ENCODE measurements at regions not wholly inside any gene's neighbourhood (a gene's known extent, or its start where the extent isn't known, plus 50 kb on each side); places are given as distances from the start of the nearest gene placed in this dataset.
"Not testable (repeated sequence)": the region's sequence is repeated elsewhere in the genome, so short reads cannot be mapped to it uniquely, and the experiment has no call there.

DNA sequence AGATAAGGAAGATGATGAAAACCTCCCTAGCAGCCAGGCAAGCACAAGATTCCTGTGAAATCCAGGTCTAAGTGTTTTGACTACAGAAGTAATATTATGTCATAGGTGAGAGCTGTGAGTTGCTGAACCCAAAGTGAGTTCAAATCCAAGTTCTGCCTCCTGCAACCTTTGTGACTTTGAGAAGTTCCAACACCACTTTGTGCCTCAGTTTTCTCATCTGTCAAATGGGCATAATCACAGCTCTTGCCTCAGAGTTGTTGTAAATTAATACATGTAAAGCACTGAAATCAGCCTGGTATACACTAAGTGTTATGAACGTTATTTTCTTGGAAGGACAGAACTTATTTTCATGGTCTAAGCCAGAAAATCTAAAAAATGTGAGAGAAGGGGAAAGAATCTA lies 210.3 kb upstream of the FRG2C start:
- not testable (repeated sequence) for DNase-seq

DNA sequence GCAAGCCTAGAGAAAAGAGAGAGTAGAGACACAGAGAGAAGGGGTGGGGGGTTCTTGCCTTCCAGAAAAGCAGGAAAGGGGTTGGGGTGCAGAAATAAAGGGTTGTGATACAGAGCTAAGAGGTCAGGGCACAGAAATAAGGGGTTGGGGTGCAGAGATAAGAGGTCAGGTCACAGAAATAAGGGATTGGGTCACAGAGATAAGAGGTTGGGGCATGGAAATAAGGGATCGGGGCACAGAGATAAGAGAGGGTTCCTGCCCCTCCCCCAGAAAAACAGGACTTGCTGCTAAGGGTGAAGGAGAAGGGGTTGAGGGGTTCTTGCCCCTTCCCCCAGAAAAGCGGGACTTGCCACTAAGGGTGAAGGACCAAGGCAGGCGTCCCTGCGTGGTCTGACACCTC lies 189.6 kb upstream of the FRG2C start:
- not testable (repeated sequence) for DNase-seq

GRCh38 chr3:75496600-75496999 lies 167.5 kb upstream of the FRG2C start:
- DNase-seq = not testable (repeated sequence)

GRCh38 chr3:75500357-75500756 lies 163.8 kb upstream of the FRG2C start:
- not testable (repeated sequence) for DNase-seq

DNA sequence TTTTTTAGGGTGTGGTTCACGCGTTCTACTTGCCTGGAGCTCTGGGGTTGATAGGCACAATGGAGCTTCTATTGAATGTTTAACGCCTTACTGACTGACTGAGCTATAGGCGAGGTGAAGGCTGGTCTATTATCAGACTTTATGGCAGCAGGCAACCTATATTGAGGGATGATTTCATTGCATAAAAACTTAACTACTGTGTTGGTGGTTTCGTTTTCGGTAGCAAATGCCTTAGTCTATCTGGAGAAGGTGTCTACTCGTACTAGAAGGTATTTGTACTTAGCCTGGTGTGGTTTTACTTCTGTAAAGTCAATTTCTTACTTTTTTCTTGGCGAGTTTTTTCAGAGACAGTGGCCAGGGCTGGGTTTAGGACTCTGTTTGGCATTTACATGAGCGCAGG lies 162.0 kb upstream of the FRG2C start:
- DNase-seq = not testable (repeated sequence)

DNA sequence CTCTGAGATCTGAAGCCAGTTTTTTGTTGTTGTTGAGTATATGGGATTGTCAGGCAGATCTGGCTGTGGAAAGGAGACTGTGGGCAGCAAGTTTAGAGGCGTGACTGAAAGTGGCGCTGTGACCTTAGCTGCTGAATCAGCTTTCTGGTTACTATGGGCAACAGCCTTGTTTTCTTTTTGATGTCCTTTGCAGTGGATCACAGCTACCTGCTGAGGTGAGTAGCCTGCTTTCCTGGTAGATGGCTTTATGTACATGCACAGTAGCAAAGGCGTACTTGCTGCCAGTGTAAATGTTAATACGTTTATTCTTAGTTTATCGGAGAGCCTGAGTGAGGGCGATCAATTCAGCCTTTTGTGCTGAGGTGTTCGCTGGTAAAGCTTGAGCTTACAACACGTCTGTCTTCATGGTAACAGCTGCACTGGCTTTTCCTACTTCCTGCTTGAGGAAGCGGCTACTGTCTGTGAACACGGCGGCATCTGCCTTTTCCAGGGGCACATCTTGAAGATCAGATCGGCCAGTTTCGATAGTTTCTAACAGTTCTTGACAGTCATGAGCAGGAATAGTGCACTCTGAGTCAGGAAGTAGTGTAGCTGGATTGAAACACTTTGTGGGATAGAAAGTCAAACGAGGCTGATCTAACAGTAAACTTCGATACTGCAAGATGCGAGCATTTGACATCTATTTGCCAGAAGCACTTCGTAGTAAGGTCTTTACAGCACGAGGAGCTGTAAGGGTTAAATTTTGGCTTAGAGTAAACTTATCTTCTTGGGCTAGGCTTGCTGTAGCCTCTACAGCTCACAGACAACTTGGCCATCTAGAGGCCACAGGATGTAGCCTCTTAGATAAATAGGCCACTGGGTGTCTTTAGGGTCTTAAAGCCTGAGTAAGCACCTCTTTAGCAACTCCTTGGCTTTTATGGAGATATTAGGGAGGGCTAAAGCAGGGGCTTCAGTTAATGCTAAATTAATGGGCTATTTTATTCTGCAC lies 161.1 kb upstream of the FRG2C start:
- DNase-seq = peak; percentile 2

DNA sequence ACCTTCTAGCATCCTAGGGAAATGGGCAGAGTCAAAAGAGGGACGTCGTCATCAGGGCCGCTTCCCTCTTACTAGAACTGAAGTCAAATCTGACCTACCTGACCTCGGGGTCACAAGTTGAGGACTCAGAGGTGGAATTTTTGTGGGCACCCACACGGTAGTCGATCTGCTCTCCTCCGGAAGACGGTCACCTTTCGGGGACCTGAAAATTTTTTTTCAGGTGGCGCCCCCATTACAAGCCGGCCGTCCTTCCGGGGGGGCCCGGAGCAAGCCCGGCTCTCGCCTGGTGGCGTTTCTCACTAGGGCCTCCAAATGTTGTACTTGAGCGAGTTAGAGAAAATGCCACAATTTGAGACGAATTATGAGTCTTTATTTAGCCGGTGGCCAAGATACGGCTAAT lies 157.5 kb upstream of the FRG2C start:
- DNase-seq = no peak

DNA sequence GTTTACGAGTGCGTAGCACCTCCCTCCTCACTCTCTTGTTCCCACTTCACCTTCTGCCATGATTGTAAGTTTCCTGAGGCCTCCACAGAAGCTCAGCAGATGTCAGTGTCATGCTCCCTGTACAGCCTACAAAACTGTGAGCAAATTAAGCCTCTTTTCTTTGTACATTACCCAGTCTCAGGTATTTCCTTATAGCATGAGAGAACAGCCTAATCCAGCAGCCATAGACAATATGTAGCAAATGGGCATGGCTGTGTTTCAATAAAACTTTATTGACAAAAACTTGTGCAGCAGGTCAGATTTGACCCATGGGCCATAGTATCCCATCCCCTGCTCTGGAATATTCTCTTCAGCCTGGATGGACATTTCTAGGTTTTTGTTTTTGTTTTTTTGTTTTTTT lies 156.2 kb upstream of the FRG2C start:
- DNase-seq = not testable (repeated sequence)

- not testable (repeated sequence) for DNase-seq
Observed at GRCh38 chr3:75527657-75528056, 136.5 kb upstream of the FRG2C start.

GRCh38 chr3:75552095-75552494 lies 112.0 kb upstream of the FRG2C start:
- DNase-seq = not testable (repeated sequence)

- not testable (repeated sequence) for DNase-seq
Observed at GRCh38 chr3:75564427-75564826, 99.7 kb upstream of the FRG2C start.

- DNase-seq = not testable (repeated sequence)
Observed at GRCh38 chr3:75572303-75572702, 91.8 kb upstream of the FRG2C start.

- DNase-seq = not testable (repeated sequence)
Observed at GRCh38 chr3:75579091-75579490, 85.0 kb upstream of the FRG2C start.

GRCh38 chr3:75579536-75579935 lies 84.6 kb upstream of the FRG2C start:
- DNase-seq = not testable (repeated sequence)

GRCh38 chr3:75579981-75580782 lies 83.9 kb upstream of the FRG2C start:
- DNase-seq = not testable (repeated sequence)

DNA sequence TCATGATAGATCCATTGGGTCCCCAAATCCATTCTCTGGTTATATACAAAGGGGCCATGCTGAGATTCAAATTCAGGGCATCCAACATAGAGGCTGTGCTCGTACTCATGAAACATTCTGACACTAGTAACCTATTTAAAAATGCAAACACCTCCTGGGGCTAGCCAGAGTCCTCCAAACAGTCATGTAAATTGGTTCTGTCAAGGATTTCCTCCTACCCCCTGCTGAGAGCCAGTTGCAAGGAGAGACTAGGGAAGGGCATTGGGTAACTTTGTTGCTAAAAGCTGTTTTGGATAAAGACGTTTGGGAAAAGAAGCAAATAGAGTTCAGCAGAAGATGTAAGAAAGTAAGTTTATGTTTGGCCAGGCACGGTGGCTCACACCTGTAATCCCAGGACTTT lies 81.6 kb upstream of the FRG2C start:
- DNase-seq = not testable (repeated sequence)

DNA sequence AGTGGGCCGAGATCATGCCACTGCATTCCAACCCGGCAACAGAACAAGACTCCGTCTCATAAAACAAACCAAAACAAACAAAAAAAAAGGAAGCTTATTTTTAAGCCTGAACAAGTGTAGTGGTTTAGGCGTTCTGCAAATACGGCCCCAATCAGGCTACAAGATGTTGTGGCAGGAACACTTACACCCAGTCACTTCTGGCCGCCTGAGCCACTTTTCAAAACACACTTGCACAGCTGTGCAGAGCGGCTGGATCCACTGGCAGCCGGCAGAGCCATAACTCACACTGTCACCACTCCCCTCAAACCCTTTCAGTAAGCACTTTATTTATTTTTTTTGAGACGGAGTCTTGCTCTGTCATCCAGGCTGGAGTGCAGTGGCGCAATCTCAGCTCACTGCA lies 81.0 kb upstream of the FRG2C start:
- DNase-seq = not testable (repeated sequence)

DNA sequence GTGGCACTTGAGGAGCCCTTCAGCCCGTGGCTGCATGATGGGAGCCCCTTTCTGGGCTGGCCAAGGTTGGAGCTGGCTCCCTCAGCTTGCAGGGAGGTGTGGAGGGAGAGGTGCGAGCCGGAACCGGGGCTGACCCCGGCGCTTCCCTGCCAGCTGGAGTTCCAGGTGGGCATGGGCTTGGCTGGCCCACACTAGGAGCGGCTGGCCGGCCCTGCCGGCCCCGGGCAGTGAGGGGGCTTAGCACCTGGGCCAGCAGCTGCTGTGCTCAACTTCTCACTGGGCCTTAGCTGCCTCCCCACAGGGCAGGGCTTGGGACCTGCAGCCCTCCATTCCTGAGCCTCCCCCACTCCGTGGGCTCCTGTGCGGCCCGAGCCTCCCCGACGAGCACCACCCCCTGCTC lies 76.4 kb upstream of the FRG2C start:
- DNase-seq = not testable (repeated sequence)

GRCh38 chr3:75590382-75590781 lies 73.7 kb upstream of the FRG2C start:
- not testable (repeated sequence) for DNase-seq

GRCh38 chr3:75604286-75604934 lies 59.7 kb upstream of the FRG2C start:
- DNase-seq = not testable (repeated sequence)

DNA sequence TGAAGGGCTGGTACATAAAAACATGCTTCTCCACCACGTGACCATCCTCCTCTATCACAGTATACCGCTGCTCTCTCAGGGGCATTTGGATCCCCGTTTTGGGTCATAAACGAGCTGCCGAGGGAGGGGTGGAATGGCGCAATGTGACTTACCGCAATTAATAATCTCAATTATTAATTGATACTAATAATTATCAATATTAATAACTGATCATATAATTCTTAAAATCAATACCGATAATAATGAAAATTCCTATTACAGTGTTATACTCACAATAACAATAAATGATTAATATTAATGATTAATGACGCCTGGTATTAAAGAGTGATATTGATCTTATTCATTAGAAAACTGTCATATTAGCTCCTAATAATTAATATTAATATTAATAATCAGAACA lies 56.1 kb upstream of the FRG2C start:
- not testable (repeated sequence) for DNase-seq

GRCh38 chr3:75609598-75609997 lies 54.5 kb upstream of the FRG2C start:
- DNase-seq = not testable (repeated sequence)

DNA sequence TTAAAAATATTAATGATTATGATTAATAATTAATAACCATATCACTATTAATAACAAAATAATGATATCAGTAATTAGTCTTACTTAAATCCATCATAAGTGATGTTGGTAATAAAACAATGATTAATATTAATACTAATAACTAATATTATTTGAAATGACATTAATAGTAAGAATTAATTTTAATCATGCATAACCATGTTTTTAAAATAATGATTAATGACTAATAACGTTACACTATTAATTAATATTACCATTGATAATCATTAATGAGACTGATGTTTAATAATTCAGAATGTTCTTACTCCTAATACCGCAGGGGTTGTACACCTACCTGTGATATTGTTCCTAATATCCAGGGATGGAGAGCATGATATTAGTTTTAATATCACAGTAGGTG lies 53.4 kb upstream of the FRG2C start:
- no peak for DNase-seq
